NCI-H2196 (cell line): ENCODE measurements at regions not wholly inside any gene's neighbourhood (a gene's known extent, or its start where the extent isn't known, plus 50 kb on each side); places are given as distances from the start of the nearest gene placed in this dataset.
"Not testable (repeated sequence)": the region's sequence is repeated elsewhere in the genome, so short reads cannot be mapped to it uniquely, and the experiment has no call there.

Experiments
- DNase-seq: peaks from one replicate; lab custom pipeline; 2025; ENCODE audit not compliant: unreplicated experiment; lab: John Stamatoyannopoulos, UW

DNA sequence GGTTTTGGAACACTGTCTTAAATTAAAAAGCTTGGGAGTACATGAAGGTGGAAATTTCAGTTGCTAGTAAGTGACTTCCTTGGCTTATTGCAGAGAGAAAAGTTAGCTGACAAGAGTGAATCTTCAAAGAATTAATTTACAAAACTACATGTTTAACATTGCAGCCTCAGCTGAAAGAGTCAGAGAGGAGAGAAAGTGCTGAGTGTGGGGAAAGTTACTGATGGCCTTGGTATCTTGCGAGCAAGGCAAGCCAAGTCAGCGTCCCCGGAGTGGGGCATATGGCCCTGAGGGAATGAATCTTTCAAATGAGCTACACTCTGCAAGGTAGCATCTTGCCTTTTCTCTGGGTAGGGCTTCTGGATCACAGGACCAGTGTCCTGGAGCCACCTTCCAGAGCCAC, 131.3 kb downstream of the LPIN1 start:
- DNase-seq: no peak

DNA sequence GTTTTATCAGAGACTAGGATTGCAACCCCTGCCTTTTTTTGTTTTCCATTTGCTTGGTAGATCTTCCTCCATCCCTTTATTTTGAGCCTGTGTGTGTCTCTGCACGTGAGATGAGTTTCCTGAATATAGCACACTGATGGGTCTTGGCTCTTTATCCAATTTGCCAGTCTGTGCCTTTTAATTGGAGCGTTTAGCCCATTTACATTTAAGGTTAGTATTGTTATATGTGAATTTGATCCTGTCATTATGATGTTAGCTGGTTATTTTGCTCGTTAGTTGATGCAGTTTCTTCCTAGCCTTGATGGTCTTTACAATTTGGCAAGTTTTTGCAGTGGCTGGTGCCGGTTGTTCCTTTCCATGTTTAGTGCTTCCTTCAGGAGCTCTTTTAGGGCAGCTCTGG, 138.8 kb downstream of the LPIN1 start:
- not testable (repeated sequence) for DNase-seq

DNA sequence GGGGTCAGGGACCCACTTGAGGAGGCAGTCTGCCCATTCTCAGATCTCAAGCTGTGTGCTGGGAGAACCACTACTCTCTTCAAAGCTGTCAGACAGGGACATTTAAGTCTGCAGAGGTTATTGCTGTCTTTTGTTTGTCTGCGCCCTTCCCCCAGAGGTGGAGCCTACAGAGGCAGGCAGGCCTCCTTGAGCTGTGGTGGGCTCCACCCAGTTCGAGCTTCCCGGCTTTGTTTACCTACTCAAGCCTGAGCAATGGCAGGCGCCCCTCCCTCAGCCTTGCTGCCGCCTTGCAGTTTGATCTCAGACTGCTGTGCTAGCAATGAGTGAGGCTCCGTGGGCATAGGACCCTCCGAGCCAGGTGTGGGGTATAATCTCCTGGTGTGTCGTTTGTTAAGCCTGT, 140.5 kb downstream of the LPIN1 start:
- DNase-seq: not testable (repeated sequence)

DNA sequence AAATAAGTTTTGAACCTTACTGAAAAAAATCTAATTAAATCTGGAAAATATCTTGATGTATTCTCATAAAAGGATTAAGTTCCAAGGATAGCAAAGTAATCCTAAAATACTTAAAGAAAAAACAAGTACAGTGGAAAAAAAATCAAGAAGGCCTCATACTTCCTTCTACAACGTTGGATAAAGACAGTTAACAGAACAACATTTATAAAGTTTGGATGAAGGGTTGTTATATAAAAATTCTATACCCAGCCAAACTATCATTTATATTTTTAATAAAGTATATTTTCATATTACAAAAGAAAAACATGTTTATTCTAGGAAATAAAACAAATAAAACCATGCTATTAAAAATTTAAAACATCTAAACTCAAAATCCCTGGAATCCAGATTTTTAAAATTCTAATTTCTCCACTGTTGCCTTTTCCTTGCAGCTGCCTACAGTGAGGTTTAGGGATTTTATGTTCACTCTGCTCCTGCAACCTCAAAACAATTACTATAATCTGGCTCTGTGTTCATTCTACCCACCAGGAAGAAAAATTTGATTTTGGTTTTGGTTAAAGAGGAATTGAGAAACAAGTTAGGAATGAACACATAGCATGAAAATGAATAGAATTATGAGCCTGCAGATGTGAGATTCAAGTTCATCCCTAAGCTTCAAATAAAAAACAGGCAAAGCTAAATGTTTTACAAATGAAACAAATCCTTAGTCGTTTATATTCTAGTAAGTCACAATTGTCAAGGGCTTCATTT, 142.8 kb downstream of the LPIN1 start:
- DNase-seq: no peak

DNA sequence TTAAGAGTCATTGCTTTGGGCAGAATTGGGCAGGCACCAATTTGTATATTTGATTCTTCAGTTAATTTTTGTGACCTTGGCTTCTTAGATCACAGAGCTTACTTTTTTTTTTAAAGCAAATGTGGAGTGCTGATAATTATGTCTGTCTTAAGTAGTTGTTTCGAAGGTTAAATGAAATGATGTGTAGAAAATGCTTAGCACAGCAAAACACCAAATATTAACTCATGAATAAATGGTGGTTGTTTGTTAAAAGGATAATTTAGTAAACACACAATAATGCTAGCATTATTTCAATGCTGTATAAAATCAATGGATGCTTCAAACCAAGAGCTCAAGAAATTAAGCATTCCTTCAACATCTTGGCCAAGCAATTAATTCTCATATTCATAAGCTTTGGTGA, 143.4 kb downstream of the LPIN1 start:
- no peak for DNase-seq

DNA sequence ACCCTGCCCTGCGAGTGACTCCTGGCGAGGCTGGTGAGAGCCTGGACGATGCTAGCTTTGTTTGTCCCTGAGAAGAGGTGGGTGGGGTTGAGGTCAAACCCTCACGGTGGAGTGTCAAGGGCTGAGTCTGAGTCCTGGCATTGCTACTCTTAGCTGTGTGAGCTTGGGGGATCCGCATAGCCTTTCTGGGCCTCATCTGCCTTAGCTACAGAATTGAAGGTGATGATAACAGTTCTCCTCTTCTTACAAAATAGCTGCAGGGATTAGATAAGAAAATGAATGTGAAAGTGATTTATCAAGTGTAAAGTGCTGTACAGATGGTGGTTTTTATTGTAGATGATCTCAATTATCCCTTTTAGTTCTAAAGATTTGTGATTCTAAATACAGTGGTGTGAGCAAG, 144.6 kb downstream of the LPIN1 start:
- DNase-seq: no peak

DNA sequence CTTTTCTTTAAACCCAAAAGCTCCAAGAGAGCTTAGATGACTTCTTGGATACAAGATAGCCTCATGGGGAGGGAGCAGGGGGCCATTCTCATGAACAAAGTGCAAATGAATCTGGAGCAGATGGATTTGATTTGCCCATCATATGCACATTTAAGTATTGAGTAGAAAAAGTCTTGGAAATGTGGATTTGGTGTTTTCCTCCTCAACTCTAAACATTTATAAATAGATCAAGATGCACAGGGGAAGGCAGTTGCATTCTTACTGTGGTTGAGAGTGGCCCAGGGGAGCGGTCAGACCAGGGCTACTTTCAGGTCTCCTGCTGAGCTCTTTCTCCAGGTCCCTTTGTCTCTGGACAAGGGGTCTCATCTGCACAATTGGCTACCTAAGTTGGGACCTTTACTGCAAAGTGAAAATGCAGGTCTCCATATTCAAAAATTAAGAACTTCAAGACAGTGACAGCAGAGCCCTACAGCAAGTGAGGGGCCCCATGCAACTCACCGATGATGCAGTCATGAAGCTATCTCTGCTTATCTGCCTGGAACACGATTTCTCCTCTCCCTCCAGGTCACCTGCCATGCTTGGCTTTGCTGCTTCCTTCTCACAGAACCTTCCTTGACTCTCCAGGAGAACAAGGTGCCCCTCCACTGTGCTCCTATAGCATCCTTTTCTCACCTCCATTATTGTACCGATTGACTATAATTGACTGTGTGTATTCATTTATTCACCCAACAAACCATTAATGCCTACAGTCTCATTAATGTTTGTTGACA, 145.4 kb downstream of the LPIN1 start:
- no peak for DNase-seq

DNA sequence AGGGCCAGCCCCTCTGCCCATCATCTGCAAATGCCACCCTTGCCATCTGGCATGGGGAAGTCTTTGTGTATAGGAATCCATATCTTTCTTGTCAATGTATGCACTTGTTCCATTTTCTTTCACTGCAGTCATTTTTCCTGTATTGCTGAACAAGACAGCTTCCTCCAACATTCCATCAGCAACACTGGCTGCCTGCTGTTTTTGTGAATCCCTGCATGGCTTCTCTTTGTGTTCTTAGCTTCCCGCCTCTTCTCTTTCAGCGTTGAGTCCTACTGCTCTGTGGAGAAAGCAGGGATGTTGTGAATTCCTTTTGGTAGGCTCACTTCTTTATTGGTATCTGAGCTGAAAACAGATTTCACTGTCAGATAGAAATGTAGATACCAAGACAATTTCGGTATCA, 150.0 kb downstream of the LPIN1 start:
- DNase-seq: no peak

DNA sequence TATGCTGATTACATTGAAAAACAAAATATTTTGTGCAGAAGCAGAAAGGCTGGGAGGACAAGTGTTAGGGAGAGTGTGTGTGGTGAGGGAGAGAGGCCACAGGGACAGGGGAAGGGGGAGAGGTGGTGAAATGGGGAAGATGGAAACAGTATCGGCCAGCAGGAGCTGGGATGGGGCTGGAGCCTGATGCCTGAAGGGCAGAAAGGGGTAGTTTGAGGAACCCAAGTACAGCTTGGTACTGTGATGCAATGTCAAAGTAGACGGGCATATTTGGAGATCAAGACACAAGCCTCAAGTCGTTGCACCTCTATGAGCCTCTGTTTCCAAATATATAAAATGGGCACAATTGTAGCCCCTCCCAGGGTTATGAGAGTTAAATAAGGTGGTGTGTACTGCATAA, 152.1 kb downstream of the LPIN1 start:
- no peak for DNase-seq

DNA sequence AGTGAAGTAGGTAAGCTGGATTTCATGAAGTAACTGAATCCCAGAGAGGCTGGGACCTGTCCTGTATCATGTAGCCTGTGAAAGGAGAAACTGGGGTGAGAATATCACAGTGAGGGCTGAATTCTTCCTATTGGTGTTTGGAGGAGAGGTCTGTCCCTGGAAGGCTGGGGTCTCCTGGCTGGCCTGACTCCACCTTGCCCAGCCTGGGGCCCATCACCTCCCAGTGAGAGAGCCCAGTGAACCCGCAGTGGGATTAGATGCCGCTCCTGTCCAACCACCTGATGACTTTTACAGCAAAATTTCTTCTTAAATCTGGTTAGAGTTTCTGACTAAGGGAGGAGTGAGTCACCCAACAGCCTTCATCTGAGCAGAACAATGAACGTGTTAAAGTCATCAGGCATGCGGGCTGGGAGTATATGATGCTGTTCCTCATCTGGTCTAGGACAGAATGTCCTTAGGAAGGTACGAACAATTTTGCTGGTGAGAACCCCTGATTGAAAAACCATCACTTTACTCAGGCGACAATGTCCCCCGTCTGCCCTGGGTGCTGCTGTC, 152.9 kb downstream of the LPIN1 start:
- DNase-seq: no peak

DNA sequence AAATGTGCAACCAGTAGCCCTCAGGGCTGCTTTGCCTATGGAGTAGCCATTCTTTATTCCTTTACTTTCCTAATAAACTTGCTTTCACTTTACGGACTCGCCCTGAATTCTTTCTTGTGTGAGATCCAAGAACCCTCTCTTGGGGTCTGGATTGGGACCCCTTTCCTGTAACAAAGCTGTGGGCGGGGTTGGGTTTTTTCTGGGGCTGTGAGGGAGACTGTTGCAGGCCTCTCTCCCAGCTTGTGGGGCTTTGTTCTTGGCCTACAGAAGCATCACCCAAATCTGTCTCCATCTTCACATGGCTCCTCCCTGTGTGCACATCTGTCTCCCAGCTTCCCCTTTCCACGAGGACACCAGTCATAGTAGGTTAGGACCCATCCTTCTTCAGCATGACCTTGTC, 154.5 kb downstream of the LPIN1 start:
- DNase-seq: not testable (repeated sequence)

DNA sequence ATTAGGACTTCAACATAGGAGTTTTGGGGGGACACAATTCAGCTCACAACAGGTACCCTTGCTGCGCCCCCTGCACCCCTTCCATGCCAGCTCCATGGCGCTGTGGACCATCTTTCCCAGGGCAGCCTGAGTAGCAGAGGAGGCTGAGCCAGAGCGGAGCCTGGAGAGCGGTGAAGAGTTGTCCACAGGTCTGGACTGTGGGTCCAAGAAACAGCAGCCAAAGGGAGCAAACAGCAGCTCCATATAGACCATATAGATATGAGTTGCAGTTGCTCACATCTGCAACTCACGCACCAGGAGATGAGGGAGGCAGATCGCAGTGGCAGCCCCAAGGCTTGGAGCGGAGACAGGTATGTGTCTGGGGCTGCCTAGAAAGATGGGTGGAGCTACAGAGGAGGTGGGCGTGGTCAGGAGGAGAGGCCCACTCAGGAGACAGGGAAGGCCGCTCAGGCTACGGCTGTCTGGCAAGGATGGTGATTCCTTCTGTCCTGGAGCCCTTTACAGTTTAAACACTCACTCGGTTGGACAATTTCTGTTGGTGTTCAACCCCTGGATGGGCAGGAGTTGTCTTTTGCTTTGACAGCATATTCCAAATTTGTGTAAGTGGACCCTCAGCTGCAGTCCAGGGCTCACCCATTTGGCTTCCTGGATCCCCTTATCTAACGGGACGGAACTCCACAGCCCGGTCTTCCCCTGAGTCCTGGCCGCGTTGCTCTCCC, 155.1 kb downstream of the LPIN1 start:
- no peak for DNase-seq

DNA sequence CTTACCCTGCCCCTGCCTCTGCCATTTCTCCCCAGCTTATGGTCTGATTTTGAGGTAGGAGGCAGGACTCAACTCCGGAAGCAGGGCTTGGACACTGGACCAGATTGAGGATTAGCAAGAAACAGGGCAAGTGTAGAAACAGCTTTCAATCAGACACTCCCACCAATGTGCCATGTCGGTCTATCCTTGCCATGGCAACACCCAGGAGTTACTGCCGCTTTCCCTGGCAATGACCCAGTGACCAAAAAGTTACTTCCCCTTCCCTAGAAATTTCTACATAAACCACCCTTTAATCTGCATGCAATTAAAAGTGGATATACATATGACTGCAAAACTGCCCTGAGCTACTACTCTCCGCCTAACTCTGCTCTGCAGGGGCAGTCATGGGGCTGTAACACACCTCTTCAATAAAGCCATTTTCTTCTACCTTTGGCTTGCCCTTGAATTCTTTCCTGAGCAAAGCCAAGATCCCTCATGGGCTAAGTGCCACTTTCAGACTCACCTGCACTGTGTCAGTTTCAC, 156.7 kb downstream of the LPIN1 start:
- DNase-seq: no peak

DNA sequence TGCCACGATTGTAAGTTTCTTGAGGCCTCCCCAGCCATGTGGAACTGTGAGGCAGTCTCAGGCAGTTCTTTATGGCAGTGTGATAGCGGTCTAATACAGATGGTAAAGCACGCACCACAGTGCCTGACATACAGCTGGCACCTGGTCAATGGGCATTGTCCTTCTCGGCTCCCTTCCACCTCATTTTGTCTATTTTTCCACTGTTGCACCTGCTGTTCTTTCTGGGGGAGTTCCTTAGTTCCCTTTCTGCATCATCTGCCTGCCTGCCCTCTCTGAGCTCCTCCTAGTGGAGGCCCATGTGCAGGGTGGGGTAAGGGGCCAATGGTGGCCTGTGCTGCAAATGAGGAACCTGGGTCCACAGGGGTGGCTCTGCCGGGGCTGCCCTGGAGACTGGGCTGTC, 157.6 kb downstream of the LPIN1 start:
- no peak for DNase-seq

DNA sequence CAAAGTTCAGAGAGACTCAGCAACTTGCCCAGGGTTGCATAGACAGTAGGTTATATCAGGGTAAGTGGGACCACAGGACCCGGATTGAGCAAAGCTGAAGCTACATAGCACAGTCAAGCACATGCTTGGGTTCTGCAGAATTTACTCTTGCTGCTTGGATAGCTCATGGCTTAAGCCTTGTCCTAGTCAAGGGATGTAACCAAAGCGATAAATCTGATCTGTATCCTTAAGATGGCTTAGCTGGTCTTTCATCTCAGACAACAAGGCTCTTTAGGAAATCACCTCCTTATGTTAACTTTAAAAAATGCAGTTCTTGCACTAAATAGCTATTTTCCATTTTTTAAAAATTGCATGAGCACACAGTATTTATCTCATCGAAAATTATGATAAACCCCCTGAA, 158.5 kb downstream of the LPIN1 start:
- DNase-seq: no peak

DNA sequence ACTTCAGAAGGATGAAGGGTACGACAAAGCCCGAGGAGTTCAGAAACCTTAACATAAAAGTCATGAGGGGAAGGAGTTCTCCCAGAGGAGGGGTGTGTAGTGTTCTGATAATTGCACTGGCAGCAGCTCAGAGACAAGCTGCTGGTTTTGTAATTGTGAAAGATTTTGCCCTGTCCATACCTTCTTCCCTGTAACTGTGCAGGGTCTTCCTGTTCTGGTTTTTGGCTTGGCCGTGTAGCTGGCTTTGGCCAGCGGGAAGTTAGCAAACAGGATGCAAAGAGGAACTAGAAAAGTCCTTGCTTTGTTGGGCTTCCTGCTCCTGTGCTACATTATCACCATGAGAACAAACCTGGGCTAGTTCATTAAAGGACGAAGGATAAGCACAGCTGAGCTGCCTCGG, 160.8 kb downstream of the LPIN1 start:
- DNase-seq: no peak

DNA sequence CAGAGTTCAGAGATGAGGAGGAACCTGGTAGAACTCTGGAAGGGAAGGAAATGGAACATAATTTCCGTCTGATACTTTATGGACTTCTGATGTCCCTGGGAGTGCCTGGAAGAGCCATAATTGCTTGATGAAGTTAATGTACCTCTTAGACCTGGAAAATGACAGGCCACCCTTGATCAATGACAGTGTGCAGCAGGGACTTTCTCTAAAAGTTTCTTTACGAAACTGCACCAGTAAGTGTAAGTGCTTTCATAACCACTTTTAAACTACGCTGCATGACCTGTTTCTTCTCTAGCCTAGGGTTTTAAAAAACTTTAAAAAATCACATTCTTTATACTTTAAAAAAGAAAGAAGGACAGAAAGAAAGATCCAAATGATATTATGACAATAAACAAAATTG, 164.5 kb downstream of the LPIN1 start:
- no peak for DNase-seq

DNA sequence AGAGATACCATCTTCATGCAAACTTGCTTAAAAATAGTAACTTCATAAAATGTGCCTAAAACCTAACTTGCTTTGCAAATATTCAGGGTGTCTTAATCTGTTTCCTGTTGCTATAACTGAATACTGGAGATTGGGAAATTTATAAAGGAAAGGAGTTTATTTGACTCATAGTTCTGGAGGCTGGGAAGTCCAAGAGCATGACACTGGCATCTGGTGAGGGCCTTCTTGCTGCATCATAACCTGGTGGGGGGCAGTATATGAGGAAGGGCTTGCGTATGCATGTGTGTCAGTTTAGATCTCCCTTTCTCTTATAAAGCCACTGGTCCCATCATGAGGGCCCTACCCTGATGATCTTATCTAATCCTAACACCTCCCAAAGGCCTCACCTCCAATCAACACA, 166.5 kb downstream of the LPIN1 start:
- DNase-seq: no peak

DNA sequence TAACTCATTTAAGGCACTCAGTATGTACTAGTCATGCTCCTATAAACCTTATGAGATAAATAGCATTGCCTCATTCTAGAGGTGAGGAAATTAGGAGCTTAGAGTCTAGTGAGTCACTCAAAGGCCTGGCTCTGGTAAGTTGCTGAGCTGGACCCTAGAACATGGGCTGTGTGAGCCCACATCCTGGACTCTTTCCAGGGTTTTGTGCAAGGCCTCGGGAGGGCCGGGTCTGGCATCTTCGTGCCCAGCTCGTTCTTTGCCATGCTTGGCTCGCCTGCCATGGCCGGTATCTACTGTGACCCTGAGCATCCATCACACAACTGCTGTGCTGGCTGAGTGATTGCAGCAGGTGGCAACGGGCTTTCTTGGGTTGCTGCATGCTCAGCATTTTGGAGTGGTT, 168.0 kb downstream of the LPIN1 start:
- no peak for DNase-seq

DNA sequence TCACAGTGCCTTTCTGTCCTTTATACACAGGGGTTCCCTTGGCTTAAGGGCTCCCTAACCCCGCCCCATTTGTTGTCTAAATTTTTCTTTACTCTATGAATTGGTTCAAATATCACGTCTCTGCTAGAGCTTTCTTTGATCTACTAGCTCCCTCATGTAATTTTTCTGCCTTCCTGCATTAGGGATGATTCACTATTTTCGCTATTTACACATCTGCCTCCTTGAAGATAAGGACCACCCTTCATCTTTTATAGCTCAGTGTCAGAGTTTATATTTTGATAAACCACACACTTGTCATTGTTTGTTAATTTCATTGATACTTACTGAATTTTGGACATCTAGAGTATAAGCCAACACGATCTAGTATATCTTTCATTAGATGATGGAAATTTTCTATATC, 169.2 kb downstream of the LPIN1 start:
- no peak for DNase-seq

DNA sequence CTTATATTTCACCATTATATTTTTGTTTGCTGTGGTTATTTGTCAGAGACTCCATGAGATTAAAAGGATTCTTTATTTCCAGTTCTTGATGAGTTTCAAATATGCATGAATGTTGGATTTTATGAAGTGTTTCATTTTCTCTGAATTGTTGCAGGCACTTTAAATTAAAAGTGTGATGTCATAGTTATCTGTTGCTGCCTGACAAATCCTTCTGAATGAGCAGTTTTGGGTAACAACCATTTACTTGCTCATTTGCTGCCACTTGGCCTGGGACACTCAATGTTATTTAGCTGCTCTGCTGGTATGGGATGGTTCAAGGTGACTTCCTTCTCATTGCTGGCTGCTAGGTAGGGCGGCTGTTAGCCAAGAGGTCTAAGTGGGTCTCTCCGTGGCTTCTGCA, 173.5 kb downstream of the LPIN1 start:
- no peak for DNase-seq
